NT2/D1 (cell line): ENCODE measurements at regions not wholly inside any gene's neighbourhood (a gene's known extent, or its start where the extent isn't known, plus 50 kb on each side); places are given as distances from the start of the nearest gene placed in this dataset.
"Not testable (repeated sequence)": the region's sequence is repeated elsewhere in the genome, so short reads cannot be mapped to it uniquely, and the experiment has no call there.

ENCODE experiments used
- DNase-seq: peaks from one replicate; pipeline ENCODE4 v3.0.0-alpha.2; 2011; ENCODE audit warnings: low read depth, low spot score
- H3K27me3 ChIP-seq: 2 replicates; pipeline ENCODE4 v1.6.0; 2011; ENCODE audit warnings: mild to moderate bottlenecking; ENCODE audit not compliant: insufficient read length, insufficient read depth
- H3K36me3 ChIP-seq: 2 replicates; pipeline ENCODE4 v1.6.1; 2011; ENCODE audit warnings: mild to moderate bottlenecking, low read length, mixed read lengths; ENCODE audit not compliant: insufficient read depth, insufficient read length
- H3K4me1 ChIP-seq: 2 replicates; pipeline ENCODE4 v1.5.1; 2011; ENCODE audit not compliant: insufficient read depth, insufficient read length
- H3K4me3 ChIP-seq: 2 replicates; pipeline ENCODE4 v1.5.1; 2011; ENCODE audit warnings: low read depth; ENCODE audit not compliant: insufficient read length
- H3K9ac ChIP-seq: 2 replicates; pipeline ENCODE4 v1.6.0; 2011; ENCODE audit warnings: low read depth; ENCODE audit not compliant: insufficient read length
- H3K9me3 ChIP-seq: 2 replicates; pipeline ENCODE4 v1.5.1; 2011; ENCODE audit warnings: mild to moderate bottlenecking, low read length; ENCODE audit not compliant: insufficient read depth
- SUZ12 ChIP-seq: IDR thresholded peaks from 2 replicates; pipeline ENCODE4 v1.6.1; 2011; ENCODE audit not compliant: insufficient read length, insufficient read depth; ENCODE audit errors: extremely low read depth
- YY1 ChIP-seq: IDR thresholded peaks from 2 replicates; pipeline ENCODE4 v1.6.1; 2011; ENCODE audit not compliant: insufficient read length, insufficient read depth
- ZNF274 ChIP-seq: IDR thresholded peaks from 2 replicates; pipeline ENCODE4 v1.6.1; 2011; ENCODE audit warnings: mild to moderate bottlenecking, low read depth, low read length

DNA sequence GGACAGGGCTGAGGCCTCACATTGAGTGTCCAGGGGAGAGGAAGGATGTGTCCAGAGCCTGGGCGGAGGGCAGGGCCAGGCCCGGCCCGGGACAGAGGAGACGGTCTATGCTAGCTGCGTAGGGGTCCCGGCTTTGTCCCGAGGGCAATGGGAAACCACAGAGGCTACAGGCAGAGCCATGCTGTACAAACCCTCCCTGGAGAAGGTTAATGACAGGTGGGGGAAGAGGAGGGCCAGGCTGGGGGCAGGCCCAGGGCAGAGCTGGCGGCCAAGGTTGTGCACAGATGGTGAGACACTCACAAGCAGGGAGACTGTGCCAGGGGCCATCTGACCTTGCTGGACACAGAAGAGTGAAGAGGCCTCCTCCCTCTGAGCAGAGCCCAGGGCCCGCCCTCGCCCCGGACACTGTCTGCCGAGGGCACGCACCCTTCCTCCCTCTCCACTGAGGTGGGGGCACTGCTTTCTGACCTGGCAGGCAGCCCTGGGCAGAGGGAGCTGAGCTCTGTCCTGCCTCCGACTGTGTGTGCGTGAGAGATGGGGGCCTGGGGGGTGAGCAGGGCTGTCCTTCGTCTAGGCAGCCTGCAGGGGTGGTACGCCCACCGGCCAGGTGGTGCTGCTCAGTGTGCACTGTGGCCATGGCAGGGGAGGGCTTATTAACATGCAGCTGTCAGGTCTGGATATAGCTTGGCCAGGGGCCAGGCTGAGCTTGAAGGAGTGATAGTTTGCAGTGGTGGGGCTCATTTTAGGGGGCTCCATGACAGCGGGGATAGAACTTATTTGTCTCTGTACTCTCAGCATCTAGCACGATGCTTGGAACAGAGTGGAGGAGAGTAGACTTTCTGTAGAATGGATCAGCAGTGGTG lies 75.7 kb upstream of the LRPAP1 start:
- no peak overlapping the region for H3K9ac ChIP-seq
- no peak for TF ChIP-seq ZNF274
- TF ChIP-seq YY1, result no peak
- no peak for TF ChIP-seq SUZ12
- H3K27me3 ChIP-seq, result no peaks in the 10 kb centered on the region
- no peak overlapping the region for H3K4me3 ChIP-seq
- peaks cover 8% of the 10 kb centered on the region for H3K4me1 ChIP-seq
- H3K9me3 ChIP-seq, result no peaks in the 10 kb centered on the region
- no peak for DNase-seq
- no peaks in the 10 kb centered on the region for H3K36me3 ChIP-seq

DNA sequence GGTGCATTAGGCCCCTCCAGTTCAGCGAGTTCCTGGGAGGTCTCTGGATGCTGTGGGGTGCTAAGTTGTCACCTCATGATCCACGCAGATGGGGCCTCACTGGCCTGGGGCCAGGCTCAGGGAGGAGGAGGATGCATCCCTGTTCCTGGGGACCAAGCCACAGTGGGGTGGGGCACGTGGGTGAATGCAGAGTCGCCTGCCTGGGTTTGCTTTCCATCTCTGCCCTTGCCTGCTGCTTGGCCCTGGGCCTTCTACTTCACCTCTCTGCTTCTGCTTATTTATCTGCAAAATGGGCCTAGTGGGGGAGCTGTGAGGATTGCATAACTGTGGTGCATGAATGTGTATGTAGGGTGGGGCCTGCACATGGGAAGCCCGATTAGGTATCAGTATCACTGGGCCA lies 74.6 kb upstream of the LRPAP1 start:
- H3K27me3 ChIP-seq, H3K4me1 ChIP-seq, DNase-seq, H3K9me3 ChIP-seq, H3K36me3 ChIP-seq, H3K9ac ChIP-seq, H3K4me3 ChIP-seq: not testable (repeated sequence)

DNA sequence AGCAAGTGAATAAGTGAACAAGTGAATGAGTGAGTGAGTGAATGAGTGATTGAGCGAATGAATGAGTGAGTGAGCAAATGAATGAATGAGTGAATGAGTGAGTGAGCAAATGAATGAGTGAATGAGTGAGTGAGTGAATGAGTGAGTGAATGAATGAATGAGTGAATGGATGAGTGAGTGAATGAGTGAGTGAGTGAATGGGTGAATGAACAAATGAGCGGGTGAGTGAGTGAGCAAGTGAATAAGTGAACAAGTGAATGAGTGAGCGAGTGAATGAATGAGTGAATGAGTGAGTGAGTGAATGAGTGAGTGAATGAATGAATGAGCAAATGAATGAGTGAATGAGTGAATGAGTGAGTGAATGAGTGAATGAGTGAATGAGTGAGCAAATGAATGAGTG lies 74.0 kb upstream of the LRPAP1 start:
- H3K27me3 ChIP-seq, H3K9ac ChIP-seq, H3K9me3 ChIP-seq, H3K4me1 ChIP-seq, H3K4me3 ChIP-seq, DNase-seq, H3K36me3 ChIP-seq: not testable (repeated sequence)

DNA sequence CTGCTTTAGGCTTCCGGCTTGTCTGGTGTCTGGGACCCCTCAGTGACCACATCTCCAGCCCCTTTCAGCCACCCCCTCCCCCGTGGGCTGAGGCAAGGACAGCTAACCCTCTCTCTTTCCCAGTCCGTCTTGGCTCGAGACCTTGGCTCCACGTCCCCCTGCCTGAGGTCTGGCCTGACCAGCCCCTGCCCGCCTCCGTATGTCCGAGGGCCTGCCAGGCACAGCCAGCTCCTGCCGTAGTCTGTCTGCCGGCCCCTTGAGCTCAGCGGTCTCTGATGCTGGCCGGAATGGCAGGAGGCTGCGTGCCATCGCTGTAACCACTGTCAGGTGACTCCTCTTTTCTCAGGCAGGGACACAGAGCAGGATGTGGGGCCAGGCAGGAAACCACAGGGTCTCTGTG lies 73.3 kb upstream of the LRPAP1 start:
- H3K27me3 ChIP-seq, result no peaks in the 10 kb centered on the region
- no peak overlapping the region for H3K4me3 ChIP-seq
- peaks cover 8% of the 10 kb centered on the region; the same call in 1 of the 2 replicates for H3K9me3 ChIP-seq
- H3K4me1 ChIP-seq, result peaks cover 4% of the 10 kb centered on the region
- no peak overlapping the region for H3K9ac ChIP-seq
- no peaks in the 10 kb centered on the region for H3K36me3 ChIP-seq
- no peak for TF ChIP-seq SUZ12
- no peak for TF ChIP-seq YY1
- TF ChIP-seq ZNF274, result no peak
- DNase-seq, result no peak

DNA sequence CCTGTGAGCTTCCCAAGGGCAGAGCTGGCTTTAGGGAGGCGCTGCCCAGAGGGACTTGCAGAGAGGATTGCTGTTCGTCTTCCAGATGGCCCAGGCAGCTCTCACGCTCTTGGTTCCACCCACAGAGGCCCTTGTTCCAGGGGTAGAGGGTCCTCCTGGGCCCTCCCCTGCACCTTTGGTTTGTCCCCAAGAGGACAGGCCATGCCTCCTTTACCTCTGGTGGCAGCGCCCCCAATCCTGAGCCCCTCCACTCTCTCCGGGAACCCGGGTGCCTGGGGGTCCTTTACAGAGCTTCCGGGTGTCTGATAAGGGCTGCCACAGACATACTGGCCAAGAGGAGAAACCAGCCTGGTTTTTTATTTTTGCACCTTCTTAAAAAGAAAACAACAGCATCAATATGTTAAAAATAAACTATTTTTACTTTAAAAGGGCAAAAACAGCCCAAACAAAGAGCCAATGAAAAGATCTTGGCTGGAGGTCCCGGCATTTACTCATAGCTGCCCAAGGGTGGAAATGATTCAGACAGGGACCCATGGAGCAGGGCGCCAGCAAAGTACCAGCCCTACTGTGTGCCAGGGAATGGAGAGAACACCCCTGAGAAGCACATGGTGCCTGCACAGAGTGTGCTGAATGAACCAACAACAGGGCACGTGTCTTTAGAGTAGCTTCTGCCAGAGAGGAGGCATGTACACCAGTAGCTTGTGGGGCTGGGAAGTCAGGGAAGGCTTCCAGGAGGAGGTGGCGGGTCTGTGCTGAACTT lies 70.8 kb upstream of the LRPAP1 start:
- H3K4me3 ChIP-seq, H3K36me3 ChIP-seq, DNase-seq, H3K9ac ChIP-seq, H3K27me3 ChIP-seq: not testable (repeated sequence)
- H3K4me1 ChIP-seq, result peaks cover 11% of the 10 kb centered on the region
- peaks cover 15% of the 10 kb centered on the region; the same call in 1 of the 2 replicates for H3K9me3 ChIP-seq

DNA sequence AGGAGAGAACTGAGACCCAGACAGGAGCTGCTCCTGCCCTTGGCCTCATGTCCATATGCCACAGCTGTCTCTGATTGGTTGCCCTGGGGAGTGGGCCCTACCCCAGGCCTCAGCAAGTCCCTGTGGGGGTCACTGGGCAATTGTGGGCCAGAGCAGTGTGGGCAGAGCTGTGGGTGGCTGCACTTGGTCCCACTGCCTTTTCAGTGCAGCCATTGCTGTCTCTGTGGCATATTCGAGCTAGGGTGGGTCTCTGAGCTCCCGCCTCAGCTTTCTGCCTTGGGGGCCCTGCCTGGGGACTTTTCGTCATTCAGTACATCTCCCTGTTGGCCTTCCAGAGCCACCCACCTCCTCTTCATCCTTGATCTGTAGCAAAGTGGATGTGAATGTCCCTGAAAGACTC lies 69.8 kb upstream of the LRPAP1 start:
- no peak for DNase-seq
- no peak for TF ChIP-seq ZNF274
- TF ChIP-seq SUZ12, result no peak
- TF ChIP-seq YY1, result no peak
- Histone ChIP-seq H3K9ac (no peak overlapping the region), H3K4me1 (peaks cover 10% of the 10 kb centered on the region), H3K36me3 (no peaks in the 10 kb centered on the region), H3K4me3 (no peak overlapping the region), H3K9me3 (peaks cover 15% of the 10 kb centered on the region; the same call in 1 of the 2 replicates), H3K27me3 (no peaks in the 10 kb centered on the region)

DNA sequence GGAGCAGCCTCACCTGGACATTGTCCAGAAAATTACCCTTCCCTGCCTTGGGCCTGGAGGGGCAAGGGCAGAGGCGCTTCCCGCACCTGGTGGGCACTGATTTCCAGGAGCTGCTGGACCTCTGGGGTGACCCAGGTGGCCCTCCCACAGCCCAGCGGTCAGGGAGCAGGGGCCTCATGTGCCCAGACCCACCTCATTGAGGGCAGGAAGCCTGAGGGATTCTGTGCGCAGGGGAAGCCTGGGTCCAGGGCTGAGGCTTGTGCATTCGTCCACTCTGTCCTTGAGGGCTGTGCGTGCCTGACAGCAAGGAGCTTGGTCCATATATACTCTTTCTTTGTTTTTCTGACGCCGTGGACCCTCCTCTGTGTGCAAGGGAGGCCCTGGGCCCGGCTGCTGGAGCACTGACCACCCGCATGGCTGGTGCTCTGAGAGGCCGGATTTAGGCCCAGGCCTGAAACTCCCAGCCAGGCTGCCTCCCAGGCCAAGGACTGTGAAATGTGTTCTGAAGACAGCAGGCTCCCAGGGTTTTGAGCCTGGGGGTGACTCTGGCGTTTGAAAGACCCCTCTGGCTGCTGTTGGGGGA lies 69.0 kb upstream of the LRPAP1 start:
- H3K4me3 ChIP-seq, H3K27me3 ChIP-seq, H3K9ac ChIP-seq, H3K36me3 ChIP-seq, DNase-seq: not testable (repeated sequence)
- H3K4me1 ChIP-seq, result peaks cover 10% of the 10 kb centered on the region
- peaks cover 15% of the 10 kb centered on the region; the same call in 1 of the 2 replicates for H3K9me3 ChIP-seq
